ENCODE measurements at regions not wholly inside any gene's neighbourhood (a gene's known extent, or its start where the extent isn't known, plus 50 kb on each side); places are given as distances from the start of the nearest gene placed in this dataset.

GRCh38 chr16:80008857-80009256 is 408.3 kb upstream of the MAF start:
- POLR2A ChIA-PET = no interaction called here
- BruUV-seq (replicated peaks) = no TSS peak
- ATAC-seq = no peak
- Histone ChIP-seq H3K27me3 (ENCODE audit: control insufficient read depth, insufficient read depth, low read length) (no peaks in the 10 kb centered on the region), H3K4me3 (ENCODE audit: low read depth in 2 of 2, low read length in 2 of 2) (no peak overlapping the region), H3K4me1 (ENCODE audit: control insufficient read depth, insufficient read depth, low read length) (no peaks in the 10 kb centered on the region), H3K36me3 (ENCODE audit: control insufficient read depth, insufficient read depth, low read length) (no peaks in the 10 kb centered on the region), H3K9me3 (ENCODE audit: control insufficient read depth, insufficient read depth, low read depth, low read length) (no peaks in the 10 kb centered on the region), H3K27ac (ENCODE audit: low read length) (no peak overlapping the region)
- CTCF ChIA-PET = no interaction called here
- TF ChIP-seq TCF7L2 (IDR thresholded peaks at IDR 0.05; ENCODE audit: low read depth, low read length) (no peak), CTCF (IDR thresholded peaks at IDR 0.05) (no peak), SIN3A (IDR thresholded peaks at IDR 0.05; ENCODE audit: borderline replicate concordance, insufficient read depth, low read depth, low read length) (no peak), REST (IDR thresholded peaks at IDR 0.05; ENCODE audit: insufficient read depth in 1 of 2, low read depth in 2 of 2, low read length in 1 of 2) (no peak), POLR2AphosphoS5 (IDR thresholded peaks at IDR 0.05; ENCODE audit: low read depth, low read length) (no peak)
- in situ Hi-C loops (cut with HindIII; ENCODE audit: low pct_unique_long_range_greater_than_20kb, low sequenced_read_pairs) (no loop called here), intact Hi-C loops (cut with micrococcal nuclease; ENCODE audit: unreplicated experiment) (no loop called here)
- no peak for DNase-seq (ENCODE audit: low read depth, low spot score)

GRCh38 chr16:80007231-80007630 is 406.7 kb upstream of the MAF start:
- Histone ChIP-seq H3K27me3 (ENCODE audit: control insufficient read depth, insufficient read depth, low read length) (no peaks in the 10 kb centered on the region), H3K9me3 (ENCODE audit: control insufficient read depth, insufficient read depth, low read depth, low read length) (no peaks in the 10 kb centered on the region), H3K27ac (ENCODE audit: low read length) (no peak overlapping the region), H3K4me1 (ENCODE audit: control insufficient read depth, insufficient read depth, low read length) (no peaks in the 10 kb centered on the region), H3K36me3 (ENCODE audit: control insufficient read depth, insufficient read depth, low read length) (no peaks in the 10 kb centered on the region), H3K4me3 (ENCODE audit: low read depth in 2 of 2, low read length in 2 of 2) (no peak overlapping the region)
- in situ Hi-C loops (cut with HindIII; ENCODE audit: low pct_unique_long_range_greater_than_20kb, low sequenced_read_pairs) = no loop called here
- ATAC-seq (no peak), DNase-seq (ENCODE audit: low read depth, low spot score) (no peak)
- TF ChIP-seq TCF7L2 (IDR thresholded peaks at IDR 0.05; ENCODE audit: low read depth, low read length) (no peak), REST (IDR thresholded peaks at IDR 0.05; ENCODE audit: insufficient read depth in 1 of 2, low read depth in 2 of 2, low read length in 1 of 2) (no peak), CTCF (IDR thresholded peaks at IDR 0.05) (no peak), POLR2AphosphoS5 (IDR thresholded peaks at IDR 0.05; ENCODE audit: low read depth, low read length) (no peak), SIN3A (IDR thresholded peaks at IDR 0.05; ENCODE audit: borderline replicate concordance, insufficient read depth, low read depth, low read length) (no peak)
- intact Hi-C loops (cut with micrococcal nuclease; ENCODE audit: unreplicated experiment) = no loop called here
- POLR2A ChIA-PET = no interaction called here
- no TSS peak for BruUV-seq (replicated peaks)
- CTCF ChIA-PET = no interaction called here
